ENCODE measurements at regions not wholly inside any gene's neighbourhood (a gene's known extent, or its start where the extent isn't known, plus 50 kb on each side); places are given as distances from the start of the nearest gene placed in this dataset.

GRCh38 chr3:113138839-113139743 lies 72.3 kb upstream of the BOC start (continued):
- TF ChIP-seq E2F6 (IDR thresholded peaks at IDR 0.05), result no peak
- TF ChIP-seq, protein P1, sequence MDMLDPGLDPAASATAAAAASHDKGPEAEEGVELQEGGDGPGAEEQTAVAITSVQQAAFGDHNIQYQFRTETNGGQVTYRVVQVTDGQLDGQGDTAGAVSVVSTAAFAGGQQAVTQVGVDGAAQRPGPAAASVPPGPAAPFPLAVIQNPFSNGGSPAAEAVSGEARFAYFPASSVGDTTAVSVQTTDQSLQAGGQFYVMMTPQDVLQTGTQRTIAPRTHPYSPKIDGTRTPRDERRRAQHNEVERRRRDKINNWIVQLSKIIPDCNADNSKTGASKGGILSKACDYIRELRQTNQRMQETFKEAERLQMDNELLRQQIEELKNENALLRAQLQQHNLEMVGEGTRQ (IDR thresholded peaks at IDR 0.05; ENCODE audit: low read length), result no peak
